Neural progenitor cell (in vitro differentiated cells): ENCODE measurements at regions not wholly inside any gene's neighbourhood (a gene's known extent, or its start where the extent isn't known, plus 50 kb on each side); places are given as distances from the start of the nearest gene placed in this dataset.

Experiments used
- DNase-seq: peaks from one replicate; pipeline ENCODE4 v3.0.0-alpha.2; 2016; ENCODE audit warnings: low spot score
- H2AFZ ChIP-seq: fragments of 200-600 bp; sonication (generic); replicated peaks from 2 replicates; pipeline ENCODE4 v1.6.1; 2016; ENCODE audit warnings: antibody characterized with exemption
- H3F3A ChIP-seq: fragments of 200-600 bp; sonication (generic); 2 replicates; pipeline ENCODE4 v1.6.1; 2016; ENCODE audit warnings: antibody characterized with exemption, low read depth
- H3K27ac ChIP-seq: fragments of 200-600 bp; sonication (generic); 2 replicates; pipeline ENCODE4 v1.5.1; 2016; ENCODE audit warnings: mild to moderate bottlenecking
- H3K27me3 ChIP-seq: fragments of 200-600 bp; sonication (generic); 2 replicates; pipeline ENCODE4 v1.6.1; 2016; ENCODE audit warnings: mild to moderate bottlenecking, moderate library complexity
- H3K36me3 ChIP-seq: fragments of 200-600 bp; sonication (generic); 2 replicates; pipeline ENCODE4 v1.5.1; 2016
- H3K4me1 ChIP-seq: fragments of 200-600 bp; sonication (generic); 2 replicates; pipeline ENCODE4 v1.6.1; 2016; ENCODE audit warnings: mixed run types
- H3K4me2 ChIP-seq: fragments of 200-600 bp; sonication (generic); 2 replicates; pipeline ENCODE4 v1.6.1; 2016
- H3K4me3 ChIP-seq: fragments of 200-600 bp; sonication (generic); 2 replicates; pipeline ENCODE4 v1.5.1; 2016
- H3K79me2 ChIP-seq: fragments of 200-600 bp; sonication (generic); 2 replicates; pipeline ENCODE4 v1.6.1; 2016; ENCODE audit warnings: low read depth
- H3K9ac ChIP-seq: fragments of 200-600 bp; sonication (generic); 2 replicates; pipeline ENCODE4 v1.6.1; 2016
- H3K9me3 ChIP-seq: fragments of 200-600 bp; sonication (generic); 2 replicates; pipeline ENCODE4 v1.5.1; 2016; ENCODE audit warnings: low read depth
- H4K20me1 ChIP-seq: fragments of 200-600 bp; sonication (generic); 2 replicates; pipeline ENCODE4 v1.6.1; 2016; ENCODE audit warnings: low read depth
- H3K27ac Mint-ChIP-seq: 3 replicates; pipeline ENCODE4 v1.8.0; 2021; ENCODE audit warnings: mixed read lengths
- H3K27me3 Mint-ChIP-seq: 2 replicates; pipeline ENCODE4 v1.8.0; 2022; ENCODE audit warnings: low read depth, mild to moderate bottlenecking, inconsistent platforms, moderate library complexity, mixed read lengths; ENCODE audit not compliant: insufficient read depth
- H3K36me3 Mint-ChIP-seq: 3 replicates; pipeline ENCODE4 v1.8.0; 2021; ENCODE audit warnings: mixed read lengths
- H3K4me1 Mint-ChIP-seq: 3 replicates; pipeline ENCODE4 v1.8.0; 2021; ENCODE audit warnings: mixed read lengths
- H3K4me3 Mint-ChIP-seq: 3 replicates; pipeline ENCODE4 v1.8.0; 2021; ENCODE audit warnings: mild to moderate bottlenecking, moderate library complexity, mixed read lengths
- H3K9me3 Mint-ChIP-seq: 3 replicates; pipeline ENCODE4 v1.8.0; 2020; ENCODE audit warnings: mixed read lengths
- EZH2 ChIP-seq: fragments of 200-600 bp; sonication (generic); IDR thresholded peaks from 2 replicates; pipeline ENCODE4 v1.6.1; 2017; ENCODE audit warnings: antibody characterized with exemption, mild to moderate bottlenecking, moderate library complexity
- EZH2phosphoT487 ChIP-seq: fragments of 200-600 bp; sonication (generic); IDR thresholded peaks from 2 replicates; pipeline ENCODE4 v1.6.1; 2017; ENCODE audit warnings: antibody characterized with exemption
- TF ChIP-seq, protein P1 (sequence below): fragments of 200-600 bp; sonication (generic); IDR thresholded peaks from 2 replicates; pipeline ENCODE4 v1.5.1; 2017; ENCODE audit warnings: antibody characterized with exemption, mild to moderate bottlenecking

GRCh38 chr5:89998519-89999305, 410.8 kb downstream of the CETN3 start:
- Histone ChIP-seq H3K4me3 (no peak overlapping the region), H3F3A (no peaks in the 10 kb centered on the region), H4K20me1 (no peaks in the 10 kb centered on the region), H3K27ac (no peak overlapping the region), H3K9me3 (no peaks in the 10 kb centered on the region), H3K4me2 (no peak overlapping the region), H3K79me2 (no peaks in the 10 kb centered on the region), H3K27me3 (no peaks in the 10 kb centered on the region), H3K9ac (no peak overlapping the region), H2AFZ (no peak overlapping the region), H3K36me3 (no peaks in the 10 kb centered on the region), H3K4me1 (peaks cover 8% of the 10 kb centered on the region)
- Mint-ChIP-seq H3K9me3 (peaks cover 14% of the 10 kb centered on the region), H3K4me1 (peaks cover 7% of the 10 kb centered on the region), H3K27ac (no peak overlapping the region), H3K36me3 (no peaks in the 10 kb centered on the region), H3K27me3 (no peaks in the 10 kb centered on the region), H3K4me3 (no peak overlapping the region)
- TF ChIP-seq, protein P1, sequence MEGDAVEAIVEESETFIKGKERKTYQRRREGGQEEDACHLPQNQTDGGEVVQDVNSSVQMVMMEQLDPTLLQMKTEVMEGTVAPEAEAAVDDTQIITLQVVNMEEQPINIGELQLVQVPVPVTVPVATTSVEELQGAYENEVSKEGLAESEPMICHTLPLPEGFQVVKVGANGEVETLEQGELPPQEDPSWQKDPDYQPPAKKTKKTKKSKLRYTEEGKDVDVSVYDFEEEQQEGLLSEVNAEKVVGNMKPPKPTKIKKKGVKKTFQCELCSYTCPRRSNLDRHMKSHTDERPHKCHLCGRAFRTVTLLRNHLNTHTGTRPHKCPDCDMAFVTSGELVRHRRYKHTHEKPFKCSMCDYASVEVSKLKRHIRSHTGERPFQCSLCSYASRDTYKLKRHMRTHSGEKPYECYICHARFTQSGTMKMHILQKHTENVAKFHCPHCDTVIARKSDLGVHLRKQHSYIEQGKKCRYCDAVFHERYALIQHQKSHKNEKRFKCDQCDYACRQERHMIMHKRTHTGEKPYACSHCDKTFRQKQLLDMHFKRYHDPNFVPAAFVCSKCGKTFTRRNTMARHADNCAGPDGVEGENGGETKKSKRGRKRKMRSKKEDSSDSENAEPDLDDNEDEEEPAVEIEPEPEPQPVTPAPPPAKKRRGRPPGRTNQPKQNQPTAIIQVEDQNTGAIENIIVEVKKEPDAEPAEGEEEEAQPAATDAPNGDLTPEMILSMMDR, result no peak
- TF ChIP-seq EZH2phosphoT487 (no peak), EZH2 (no peak)
- DNase-seq, result peak; percentile 15

- TF ChIP-seq, protein P1, result no peak
- TF ChIP-seq EZH2phosphoT487 (no peak), EZH2 (no peak)
- no peaks in the 10 kb centered on the region for H3K36me3 ChIP-seq
- H2AFZ ChIP-seq, result no peak overlapping the region
- H3K79me2 ChIP-seq, result no peaks in the 10 kb centered on the region
- no peak overlapping the region for H3K4me2 ChIP-seq
- DNase-seq, result no peak
- no peaks in the 10 kb centered on the region for H4K20me1 ChIP-seq
- no peak overlapping the region for H3K27ac Mint-ChIP-seq
- no peaks in the 10 kb centered on the region for H3K9me3 ChIP-seq
- H3K9me3 Mint-ChIP-seq, result peaks cover 9% of the 10 kb centered on the region
- H3K4me1 ChIP-seq, result peaks cover 8% of the 10 kb centered on the region
- no peak overlapping the region for H3K4me3 Mint-ChIP-seq
- H3K27ac ChIP-seq, result no peak overlapping the region
- no peaks in the 10 kb centered on the region for H3F3A ChIP-seq
- peaks cover 7% of the 10 kb centered on the region for H3K4me1 Mint-ChIP-seq
- H3K27me3 Mint-ChIP-seq, result no peaks in the 10 kb centered on the region
- no peak overlapping the region for H3K9ac ChIP-seq
- no peaks in the 10 kb centered on the region for H3K36me3 Mint-ChIP-seq
- no peaks in the 10 kb centered on the region for H3K27me3 ChIP-seq
- no peak overlapping the region for H3K4me3 ChIP-seq
Measured at GRCh38 chr5:89996890-89997289, 412.7 kb downstream of the CETN3 start.

DNA sequence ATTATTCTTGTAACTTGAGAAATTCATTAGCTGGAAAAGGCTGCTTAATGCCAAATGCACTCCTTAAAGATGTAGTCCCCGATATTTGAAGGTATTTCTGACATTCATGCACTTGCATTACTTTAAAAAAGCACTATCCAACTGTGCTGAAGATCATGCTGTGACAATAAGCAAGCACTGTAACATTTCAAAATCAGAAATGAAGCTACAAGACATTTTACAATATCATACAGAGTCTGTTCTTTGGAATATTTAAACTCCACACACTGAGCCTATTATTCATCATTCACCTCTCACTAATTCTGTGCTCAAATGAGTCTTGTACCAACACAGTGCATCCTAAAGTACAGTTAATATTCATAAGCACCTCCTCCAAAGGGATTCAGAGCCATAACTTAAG, 413.2 kb downstream of the CETN3 start:
- Histone ChIP-seq H2AFZ (no peak overlapping the region), H3K4me3 (no peak overlapping the region), H3K9me3 (no peaks in the 10 kb centered on the region), H4K20me1 (no peaks in the 10 kb centered on the region), H3K36me3 (no peaks in the 10 kb centered on the region), H3F3A (no peaks in the 10 kb centered on the region), H3K27ac (no peak overlapping the region), H3K4me1 (peaks cover 8% of the 10 kb centered on the region), H3K9ac (no peak overlapping the region), H3K79me2 (no peaks in the 10 kb centered on the region), H3K27me3 (no peaks in the 10 kb centered on the region), H3K4me2 (no peak overlapping the region)
- H3K4me1 Mint-ChIP-seq, result peaks cover 7% of the 10 kb centered on the region
- H3K9me3 Mint-ChIP-seq, result peaks cover 5% of the 10 kb centered on the region
- DNase-seq, result no peak
- no peak overlapping the region for H3K27ac Mint-ChIP-seq
- no peak overlapping the region for H3K4me3 Mint-ChIP-seq
- H3K36me3 Mint-ChIP-seq, result no peaks in the 10 kb centered on the region
- TF ChIP-seq, protein P1, result no peak
- TF ChIP-seq EZH2phosphoT487 (no peak), EZH2 (no peak)
- H3K27me3 Mint-ChIP-seq, result no peaks in the 10 kb centered on the region
